ENCODE measurements at regions not wholly inside any gene's neighbourhood (a gene's known extent, or its start where the extent isn't known, plus 50 kb on each side); places are given as distances from the start of the nearest gene placed in this dataset.

DNA sequence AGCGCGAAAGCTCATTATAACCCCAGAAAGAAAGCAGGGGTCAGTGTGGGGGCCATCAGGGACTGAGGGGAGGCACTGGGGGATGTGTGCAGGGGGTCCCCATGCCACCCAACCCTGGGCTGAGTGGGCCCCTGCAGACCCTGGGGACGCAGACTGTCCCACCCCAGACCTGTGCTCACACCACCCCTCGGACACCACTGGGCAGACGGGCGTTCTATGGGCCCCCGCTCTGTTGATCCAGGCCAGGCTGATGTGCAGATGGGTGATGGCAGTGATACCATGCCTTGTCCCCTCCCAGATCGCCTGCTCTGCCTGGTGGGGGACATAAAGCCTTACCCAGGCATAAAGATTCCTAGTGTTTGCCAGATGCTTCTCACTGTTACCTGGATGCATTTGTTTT, 259.7 kb upstream of the TLE3 start:
- Histone ChIP-seq H3K27ac (no peak overlapping the region), H3K36me3 (no peaks in the 10 kb centered on the region), H3K4me3 (no peak overlapping the region), H3K27me3 (no peaks in the 10 kb centered on the region), H3K4me1 (no peaks in the 10 kb centered on the region), H3K9me3 (no peaks in the 10 kb centered on the region)
- DNase-seq (ENCODE audit: low spot score in 2 of 2): peak in 1 of 2 donors; percentile 15
- intact Hi-C loops (cut with DNase I; ENCODE audit: low total_unique reads): no loop called here
- no peak for TF ChIP-seq POLR2AphosphoS5 (IDR thresholded peaks at IDR 0.05)

DNA sequence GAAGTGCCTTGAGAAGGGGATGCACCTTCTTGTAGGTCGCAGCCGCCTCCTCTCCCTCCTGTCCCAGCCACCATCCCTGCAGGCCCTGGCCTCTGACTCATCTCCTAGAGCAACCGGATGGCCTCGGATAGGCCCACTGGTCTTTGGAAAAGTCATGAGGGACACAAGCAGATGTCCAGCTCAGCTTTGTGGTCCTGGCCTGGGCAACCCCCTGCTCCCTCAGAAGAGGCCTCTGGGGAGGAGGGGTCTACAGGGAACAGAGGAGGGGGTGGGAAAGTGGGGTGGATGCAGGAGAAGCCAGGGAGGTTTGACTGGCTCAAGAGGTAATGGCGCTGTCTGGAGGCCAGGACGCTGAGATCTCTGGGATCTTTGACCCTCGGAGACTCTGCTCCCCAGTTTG, 259.2 kb upstream of the TLE3 start:
- Histone ChIP-seq H3K4me1 (no peaks in the 10 kb centered on the region), H3K9me3 (no peaks in the 10 kb centered on the region), H3K36me3 (no peaks in the 10 kb centered on the region), H3K27me3 (no peaks in the 10 kb centered on the region), H3K4me3 (no peak overlapping the region), H3K27ac (no peak overlapping the region)
- peak in 1 of 2 donors; percentile 13 for DNase-seq (ENCODE audit: low spot score in 2 of 2)
- intact Hi-C loops (cut with DNase I; ENCODE audit: low total_unique reads): no loop called here
- no peak for TF ChIP-seq POLR2AphosphoS5 (IDR thresholded peaks at IDR 0.05)
- no peak for TF ChIP-seq POLR2A (IDR thresholded peaks at IDR 0.05)
- TF ChIP-seq, protein P1, sequence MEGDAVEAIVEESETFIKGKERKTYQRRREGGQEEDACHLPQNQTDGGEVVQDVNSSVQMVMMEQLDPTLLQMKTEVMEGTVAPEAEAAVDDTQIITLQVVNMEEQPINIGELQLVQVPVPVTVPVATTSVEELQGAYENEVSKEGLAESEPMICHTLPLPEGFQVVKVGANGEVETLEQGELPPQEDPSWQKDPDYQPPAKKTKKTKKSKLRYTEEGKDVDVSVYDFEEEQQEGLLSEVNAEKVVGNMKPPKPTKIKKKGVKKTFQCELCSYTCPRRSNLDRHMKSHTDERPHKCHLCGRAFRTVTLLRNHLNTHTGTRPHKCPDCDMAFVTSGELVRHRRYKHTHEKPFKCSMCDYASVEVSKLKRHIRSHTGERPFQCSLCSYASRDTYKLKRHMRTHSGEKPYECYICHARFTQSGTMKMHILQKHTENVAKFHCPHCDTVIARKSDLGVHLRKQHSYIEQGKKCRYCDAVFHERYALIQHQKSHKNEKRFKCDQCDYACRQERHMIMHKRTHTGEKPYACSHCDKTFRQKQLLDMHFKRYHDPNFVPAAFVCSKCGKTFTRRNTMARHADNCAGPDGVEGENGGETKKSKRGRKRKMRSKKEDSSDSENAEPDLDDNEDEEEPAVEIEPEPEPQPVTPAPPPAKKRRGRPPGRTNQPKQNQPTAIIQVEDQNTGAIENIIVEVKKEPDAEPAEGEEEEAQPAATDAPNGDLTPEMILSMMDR (IDR thresholded peaks at IDR 0.05): no peak

DNA sequence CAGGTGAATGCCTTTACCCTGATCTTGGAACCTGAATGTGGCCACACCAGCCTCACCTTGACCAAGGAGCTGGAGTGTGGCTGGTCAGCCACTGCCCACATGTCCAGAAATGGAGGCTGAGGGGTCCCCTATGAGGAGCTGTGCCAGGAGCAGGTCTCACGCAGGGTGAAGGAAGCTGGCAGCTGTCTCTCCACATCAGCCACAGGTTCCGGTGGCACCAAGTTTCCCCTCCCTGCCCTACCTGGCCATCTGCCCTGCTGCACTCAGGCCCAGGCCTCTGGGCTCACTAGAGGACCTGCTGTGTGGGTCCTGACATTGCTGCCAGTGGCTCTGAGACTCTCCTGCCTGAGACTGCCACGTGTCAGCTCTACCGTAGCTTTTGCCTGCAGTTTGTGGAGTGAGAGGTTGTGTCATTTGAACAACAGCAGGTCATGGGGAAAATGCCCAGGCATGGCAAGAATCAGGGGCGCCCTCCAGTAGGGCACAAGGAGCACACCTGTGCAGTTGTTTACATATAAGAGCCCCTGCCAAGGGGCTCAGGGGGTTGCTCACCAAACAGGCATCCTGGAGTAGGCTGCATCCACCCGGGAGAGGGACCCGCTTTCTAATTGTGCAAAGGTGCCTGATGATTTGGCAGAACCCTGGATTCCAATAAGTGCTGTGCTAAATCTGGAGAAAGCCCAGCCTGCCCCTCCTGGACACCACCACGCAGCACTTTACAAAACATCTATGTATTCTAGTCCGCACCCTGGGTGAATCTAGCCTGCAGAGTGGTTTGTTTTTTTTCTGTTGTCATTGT, 258.5 kb upstream of the TLE3 start:
- no peaks in the 10 kb centered on the region for H3K27me3 ChIP-seq
- H3K4me1 ChIP-seq: no peaks in the 10 kb centered on the region
- no peak overlapping the region for H3K4me3 ChIP-seq
- peak in 1 of 2 donors; percentile 17 for DNase-seq (ENCODE audit: low spot score in 2 of 2)
- intact Hi-C loops (cut with DNase I; ENCODE audit: low total_unique reads): no loop called here
- no peak for TF ChIP-seq POLR2A (IDR thresholded peaks at IDR 0.05)
- TF ChIP-seq, protein P1 (IDR thresholded peaks at IDR 0.05): no peak
- no peak for TF ChIP-seq POLR2AphosphoS5 (IDR thresholded peaks at IDR 0.05)
- no peaks in the 10 kb centered on the region for H3K36me3 ChIP-seq
- H3K9me3 ChIP-seq: no peaks in the 10 kb centered on the region
- no peak overlapping the region for H3K27ac ChIP-seq

DNA sequence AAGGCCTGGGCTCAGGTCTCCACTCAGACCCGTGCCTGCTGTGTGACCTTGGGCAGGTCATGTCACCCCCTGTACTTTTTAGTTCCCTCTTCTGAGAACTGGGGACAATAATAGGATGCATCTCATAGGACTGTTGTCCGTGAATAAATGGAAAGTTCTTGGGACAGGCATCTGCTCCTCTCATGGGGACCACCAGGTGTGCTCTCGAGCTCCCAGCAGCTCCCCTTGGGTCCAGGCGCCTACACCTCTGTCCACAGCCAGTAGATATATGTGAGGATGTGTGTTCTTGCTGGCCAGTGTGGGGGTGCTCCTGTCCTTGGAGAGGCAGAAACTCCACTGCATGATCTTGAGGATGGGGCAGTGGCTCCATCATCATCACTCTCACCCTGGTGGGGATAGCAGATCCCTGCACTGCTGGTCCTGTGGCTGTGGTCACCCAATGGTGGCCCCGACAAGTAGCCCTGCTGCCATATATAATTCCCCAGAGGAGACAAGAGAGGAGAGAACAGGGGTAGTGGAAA, 257.6 kb upstream of the TLE3 start:
- no peaks in the 10 kb centered on the region for H3K36me3 ChIP-seq
- H3K27ac ChIP-seq: no peak overlapping the region
- intact Hi-C loops (cut with DNase I; ENCODE audit: low total_unique reads): no loop called here
- H3K4me3 ChIP-seq: no peak overlapping the region
- TF ChIP-seq POLR2AphosphoS5 (IDR thresholded peaks at IDR 0.05): no peak
- TF ChIP-seq, protein P1 (IDR thresholded peaks at IDR 0.05): no peak
- no peak for TF ChIP-seq POLR2A (IDR thresholded peaks at IDR 0.05)
- H3K9me3 ChIP-seq: no peaks in the 10 kb centered on the region
- peak in 1 of 2 donors; percentile 10 for DNase-seq (ENCODE audit: low spot score in 2 of 2)
- no peaks in the 10 kb centered on the region for H3K4me1 ChIP-seq
- no peaks in the 10 kb centered on the region for H3K27me3 ChIP-seq

DNA sequence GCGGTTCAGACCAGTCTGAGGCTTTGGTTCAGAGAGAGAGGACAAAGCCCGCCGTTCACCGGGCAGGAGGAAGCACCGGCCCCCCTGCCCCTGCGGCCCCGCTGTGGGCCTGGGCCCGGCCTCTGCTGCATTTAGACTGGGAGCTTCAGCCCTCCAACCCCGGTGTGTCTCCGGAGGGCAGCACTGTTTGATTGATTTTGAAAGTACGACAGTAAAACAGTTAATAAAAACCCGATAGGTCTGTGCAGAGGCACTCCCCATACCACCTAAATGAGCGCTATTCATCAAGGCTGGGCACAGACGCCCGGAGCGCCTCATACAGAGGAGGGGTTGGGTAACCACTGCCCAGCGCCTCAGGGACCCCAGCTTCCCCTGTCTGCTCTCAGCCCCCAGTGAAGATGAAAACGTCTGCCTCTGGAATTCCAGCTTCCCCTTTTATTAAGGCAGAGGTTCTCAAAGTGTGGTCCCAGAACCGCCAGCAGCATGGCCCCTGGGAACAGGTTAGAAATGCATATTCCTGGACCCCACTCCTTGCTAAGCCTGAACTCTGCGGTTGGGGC, 256.7 kb upstream of the TLE3 start:
- no peak for TF ChIP-seq POLR2AphosphoS5 (IDR thresholded peaks at IDR 0.05)
- no peak for TF ChIP-seq POLR2A (IDR thresholded peaks at IDR 0.05)
- TF ChIP-seq, protein P1 (IDR thresholded peaks at IDR 0.05): no peak
- no peak overlapping the region for H3K27ac ChIP-seq
- peaks cover 0 to 1% of the 10 kb centered on the region in 2 donors for H3K4me1 ChIP-seq
- H3K36me3 ChIP-seq: no peaks in the 10 kb centered on the region
- H3K4me3 ChIP-seq: no peak overlapping the region
- no peaks in the 10 kb centered on the region for H3K9me3 ChIP-seq
- intact Hi-C loops (cut with DNase I; ENCODE audit: low total_unique reads): loop anchor here (5.0 kb wide), 1 partner anchor 533 kb away; no protein-coding TSS in a partner anchor
- H3K27me3 ChIP-seq: no peaks in the 10 kb centered on the region
- no peak for DNase-seq (ENCODE audit: low spot score in 2 of 2)
